ENCODE measurements at regions not wholly inside any gene's neighbourhood (a gene's known extent, or its start where the extent isn't known, plus 50 kb on each side); places are given as distances from the start of the nearest gene placed in this dataset.

DNA sequence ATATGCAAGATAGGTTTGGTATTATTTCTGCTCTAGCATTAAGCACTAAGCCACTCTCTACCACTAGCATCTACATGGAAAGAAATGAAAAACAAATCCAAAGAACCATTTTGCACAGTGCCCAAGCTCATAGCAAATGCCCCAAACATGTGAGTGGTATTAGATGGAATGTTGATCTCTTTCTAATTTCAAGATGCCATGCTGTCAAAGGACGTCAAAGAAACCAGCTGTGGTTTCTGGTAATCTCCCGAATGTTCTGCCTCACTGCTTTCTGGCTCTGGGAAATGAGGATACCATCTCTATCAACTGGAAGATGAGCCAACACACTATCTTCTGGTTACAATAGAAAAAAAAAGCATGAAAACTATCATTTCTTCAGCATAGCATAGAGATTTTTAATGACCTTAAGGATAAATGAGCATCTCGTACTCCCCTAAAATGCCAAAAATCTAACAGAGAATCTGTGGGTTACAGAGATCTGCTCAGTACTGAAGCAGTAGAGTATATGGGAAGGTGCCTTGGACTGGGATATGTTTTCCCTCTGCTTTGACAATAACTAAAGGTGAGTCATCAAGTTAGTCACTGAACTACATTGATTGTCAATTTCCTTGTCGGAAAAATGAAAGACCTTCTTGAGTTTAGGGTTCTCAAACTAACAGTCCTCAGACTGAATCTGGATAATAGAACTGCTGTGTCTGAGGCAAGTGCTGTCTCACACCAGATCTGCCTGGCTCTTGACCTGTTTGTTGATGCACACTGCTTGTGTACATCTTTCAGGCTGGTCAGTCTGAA, 244.8 kb upstream of the NCKAP5 start:
- TF ChIP-seq, protein P1, sequence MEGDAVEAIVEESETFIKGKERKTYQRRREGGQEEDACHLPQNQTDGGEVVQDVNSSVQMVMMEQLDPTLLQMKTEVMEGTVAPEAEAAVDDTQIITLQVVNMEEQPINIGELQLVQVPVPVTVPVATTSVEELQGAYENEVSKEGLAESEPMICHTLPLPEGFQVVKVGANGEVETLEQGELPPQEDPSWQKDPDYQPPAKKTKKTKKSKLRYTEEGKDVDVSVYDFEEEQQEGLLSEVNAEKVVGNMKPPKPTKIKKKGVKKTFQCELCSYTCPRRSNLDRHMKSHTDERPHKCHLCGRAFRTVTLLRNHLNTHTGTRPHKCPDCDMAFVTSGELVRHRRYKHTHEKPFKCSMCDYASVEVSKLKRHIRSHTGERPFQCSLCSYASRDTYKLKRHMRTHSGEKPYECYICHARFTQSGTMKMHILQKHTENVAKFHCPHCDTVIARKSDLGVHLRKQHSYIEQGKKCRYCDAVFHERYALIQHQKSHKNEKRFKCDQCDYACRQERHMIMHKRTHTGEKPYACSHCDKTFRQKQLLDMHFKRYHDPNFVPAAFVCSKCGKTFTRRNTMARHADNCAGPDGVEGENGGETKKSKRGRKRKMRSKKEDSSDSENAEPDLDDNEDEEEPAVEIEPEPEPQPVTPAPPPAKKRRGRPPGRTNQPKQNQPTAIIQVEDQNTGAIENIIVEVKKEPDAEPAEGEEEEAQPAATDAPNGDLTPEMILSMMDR (IDR thresholded peaks at IDR 0.05): no peak
- no peak overlapping the region for H3K4me3 Mint-ChIP-seq
- peaks cover 81% of the 10 kb centered on the region for H3K4me1 Mint-ChIP-seq (ENCODE audit: low read depth)
- peaks cover 30% of the 10 kb centered on the region; the same call in 1 of the 2 replicates for H3K36me3 Mint-ChIP-seq (ENCODE audit: low read depth)
- peaks cover 3% of the 10 kb centered on the region for H3K27me3 Mint-ChIP-seq (ENCODE audit: insufficient read depth)
- peak overlapping the region; percentile 37 for H3K27ac Mint-ChIP-seq
- H3K9me3 Mint-ChIP-seq: peaks cover 14% of the 10 kb centered on the region
- DNase-seq: peak; percentile 17

DNA sequence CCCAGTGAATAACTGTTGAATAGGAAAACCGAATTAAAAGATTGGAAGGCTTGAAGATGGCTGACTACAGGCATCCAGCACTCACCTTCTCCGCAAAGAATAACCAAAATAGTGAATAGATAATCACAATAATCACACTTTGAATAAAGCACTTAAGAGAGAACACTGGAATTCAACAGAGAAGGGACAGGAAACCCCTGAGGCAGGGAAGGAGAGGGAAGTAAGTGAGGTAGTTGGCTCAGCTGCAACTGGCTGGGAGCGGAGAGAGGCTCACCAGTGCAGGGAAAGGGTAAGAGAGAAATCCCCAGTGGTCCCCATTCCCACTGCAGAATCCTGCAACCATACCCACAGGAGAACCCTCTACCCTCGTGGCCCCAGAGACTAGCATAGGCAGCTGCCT, 246.6 kb upstream of the NCKAP5 start:
- H3K4me3 Mint-ChIP-seq: no peak overlapping the region
- peaks cover 94% of the 10 kb centered on the region for H3K4me1 Mint-ChIP-seq (ENCODE audit: low read depth)
- peaks cover 24% of the 10 kb centered on the region; the same call in 1 of the 2 replicates for H3K36me3 Mint-ChIP-seq (ENCODE audit: low read depth)
- TF ChIP-seq, protein P1 (IDR thresholded peaks at IDR 0.05): no peak
- no peak for DNase-seq
- H3K9me3 Mint-ChIP-seq: peaks cover 11% of the 10 kb centered on the region
- H3K27ac Mint-ChIP-seq: no peak overlapping the region
- peaks cover 2% of the 10 kb centered on the region; the same call in 1 of the 2 replicates for H3K27me3 Mint-ChIP-seq (ENCODE audit: insufficient read depth)

DNA sequence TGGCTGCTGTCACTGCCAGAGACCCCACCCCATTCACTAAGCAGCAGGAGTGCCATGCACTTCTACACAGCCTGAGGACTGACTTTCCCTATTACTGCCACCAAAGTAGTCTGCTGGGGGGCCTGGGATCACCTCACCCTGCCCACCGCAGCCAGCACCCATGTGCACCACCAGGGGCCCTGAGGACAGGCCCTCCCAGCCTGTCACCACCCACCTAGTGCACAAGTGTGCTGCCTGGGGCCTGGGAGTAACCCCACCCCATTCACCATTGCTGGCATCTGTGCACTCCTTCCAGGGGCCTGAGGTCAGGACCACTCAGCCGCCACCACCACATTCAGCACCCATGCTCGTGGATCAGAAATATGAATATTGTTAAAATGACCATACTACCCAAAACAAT, 247.8 kb upstream of the NCKAP5 start:
- Mint-ChIP-seq H3K4me1 (ENCODE audit: low read depth) (peaks cover 96% of the 10 kb centered on the region), H3K9me3 (peaks cover 6% of the 10 kb centered on the region), H3K4me3 (no peak overlapping the region), H3K27me3 (ENCODE audit: insufficient read depth) (no peaks in the 10 kb centered on the region), H3K36me3 (ENCODE audit: low read depth) (peaks cover 15% of the 10 kb centered on the region; the same call in 1 of the 2 replicates), H3K27ac (no peak overlapping the region; the same call in 1 of the 2 replicates)
- TF ChIP-seq, protein P1 (IDR thresholded peaks at IDR 0.05): no peak
- no peak for DNase-seq

DNA sequence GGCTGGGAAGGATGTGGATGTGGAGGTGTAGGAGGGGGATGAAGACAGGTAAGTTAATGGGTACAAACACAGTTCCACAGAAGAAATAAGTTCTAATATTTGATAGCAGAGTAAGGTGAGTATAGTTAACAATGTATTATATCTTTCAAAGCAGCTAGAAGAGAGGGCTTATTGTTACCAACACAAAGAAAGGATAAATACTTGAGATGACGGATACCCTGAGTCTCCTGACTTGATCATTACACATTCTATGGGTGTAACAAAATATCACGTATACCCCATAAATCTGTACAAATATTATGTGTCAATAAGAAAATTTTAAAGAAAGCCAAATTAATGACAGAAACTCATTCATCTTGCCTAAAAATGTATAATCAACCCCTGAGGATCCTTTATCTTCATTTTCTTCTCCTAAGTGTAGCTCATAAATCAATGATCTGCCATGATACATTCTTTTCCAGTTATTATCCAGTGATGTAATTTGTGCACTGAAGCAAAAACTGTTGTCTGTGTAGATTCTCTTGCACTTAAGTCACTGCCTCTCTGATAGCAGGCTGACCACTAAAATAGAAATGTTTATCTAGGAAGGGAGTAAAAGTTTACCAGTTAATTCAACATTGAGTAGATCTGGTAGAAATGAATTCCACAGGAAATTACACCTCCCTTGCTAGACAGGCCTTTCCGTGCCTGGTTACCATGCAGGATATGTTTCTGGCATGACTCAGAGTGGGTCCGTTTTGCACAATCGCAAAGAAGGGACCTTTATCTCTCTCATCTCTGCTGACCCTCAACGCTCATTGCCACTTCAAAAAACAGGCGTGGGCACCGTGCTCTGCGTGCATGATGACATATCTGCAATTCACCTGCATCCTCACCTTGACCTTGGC, 249.7 kb upstream of the NCKAP5 start:
- TF ChIP-seq, protein P1 (IDR thresholded peaks at IDR 0.05): no peak
- peak; percentile 98 for DNase-seq
- H3K27ac Mint-ChIP-seq: peak overlapping the region; percentile 88
- peak overlapping the region; percentile 63 for H3K4me3 Mint-ChIP-seq
- no peaks in the 10 kb centered on the region for H3K27me3 Mint-ChIP-seq (ENCODE audit: insufficient read depth)
- H3K4me1 Mint-ChIP-seq (ENCODE audit: low read depth): peaks cover 90% of the 10 kb centered on the region
- peaks cover 7% of the 10 kb centered on the region for H3K36me3 Mint-ChIP-seq (ENCODE audit: low read depth)
- H3K9me3 Mint-ChIP-seq: no peaks in the 10 kb centered on the region

DNA sequence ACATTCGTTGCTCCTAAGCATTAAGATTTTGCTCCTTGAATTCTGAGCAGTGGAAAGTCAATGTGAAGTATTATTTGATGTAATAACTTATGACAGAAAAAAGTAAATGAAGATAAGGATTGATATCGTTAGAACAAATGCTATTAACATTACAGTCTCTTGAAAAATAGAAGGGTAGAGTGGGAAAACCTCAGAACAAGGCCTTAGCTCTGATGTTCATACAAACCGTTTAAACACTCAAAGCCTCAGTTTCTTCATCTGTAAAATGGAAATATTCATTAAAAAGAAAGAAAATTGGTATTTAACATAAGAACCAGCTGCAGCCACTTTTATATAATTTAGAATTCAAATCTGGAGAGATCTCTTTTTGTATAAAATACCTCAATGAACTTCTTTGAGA, 250.4 kb upstream of the NCKAP5 start:
- Mint-ChIP-seq H3K9me3 (no peaks in the 10 kb centered on the region), H3K36me3 (ENCODE audit: low read depth) (peaks cover 7% of the 10 kb centered on the region), H3K4me1 (ENCODE audit: low read depth) (peaks cover 83% of the 10 kb centered on the region), H3K27me3 (ENCODE audit: insufficient read depth) (no peaks in the 10 kb centered on the region), H3K27ac (peak overlapping the region; percentile 88), H3K4me3 (peak overlapping the region; percentile 63)
- TF ChIP-seq, protein P1 (IDR thresholded peaks at IDR 0.05): no peak
- DNase-seq: no peak
